Lower leg skin (tissue), 4 donors: ENCODE measurements at regions not wholly inside any gene's neighbourhood (a gene's known extent, or its start where the extent isn't known, plus 50 kb on each side); places are given as distances from the start of the nearest gene placed in this dataset.

Experiments used
- DNase-seq, 2 donors: peaks; one replicate each; pipeline ENCODE4 v3.0.0-alpha.2; 2019; ENCODE audit warnings: low spot score in 2 of 2
- H3K4me3 ChIP-seq: fragments of 200-600 bp; sonication (generic); 2 replicates; pipeline ENCODE4 v1.5.1; 2017; ENCODE audit warnings: mild to moderate bottlenecking, low read depth; ENCODE audit not compliant: poor library complexity, severe bottlenecking
- POLR2A ChIP-seq, 2 donors: fragments of 450-650 bp; IDR thresholded peaks; one replicate each; pipeline ENCODE4 v1.6.1; 2016 to 2017; ENCODE audit warnings: antibody characterized with exemption in 2 of 2, mild to moderate bottlenecking in 1 of 2, moderate library complexity in 1 of 2
- WGBS, 2 donors: methylation state at CpG; one replicate each; pipeline ENCODE4 v1.1.5; 2018; 5-methylcytosine and 5-hydroxymethylcytosine counted together
- intact Hi-C: fragments of 100-400 bp; cut with DNase I; formaldehyde crosslinking; loops from one replicate; pipeline ENCODE4 v1.15.0; 2023; ENCODE audit warnings: low total_unique reads
- TF ChIP-seq, protein P1 (sequence below), 3 donors: fragments of 450-650 bp; IDR thresholded peaks; one replicate each; pipeline ENCODE4 v1.5.1; 2016; ENCODE audit warnings: antibody characterized with exemption in 3 of 3, mild to moderate bottlenecking in 3 of 3, moderate library complexity in 2 of 3

DNA sequence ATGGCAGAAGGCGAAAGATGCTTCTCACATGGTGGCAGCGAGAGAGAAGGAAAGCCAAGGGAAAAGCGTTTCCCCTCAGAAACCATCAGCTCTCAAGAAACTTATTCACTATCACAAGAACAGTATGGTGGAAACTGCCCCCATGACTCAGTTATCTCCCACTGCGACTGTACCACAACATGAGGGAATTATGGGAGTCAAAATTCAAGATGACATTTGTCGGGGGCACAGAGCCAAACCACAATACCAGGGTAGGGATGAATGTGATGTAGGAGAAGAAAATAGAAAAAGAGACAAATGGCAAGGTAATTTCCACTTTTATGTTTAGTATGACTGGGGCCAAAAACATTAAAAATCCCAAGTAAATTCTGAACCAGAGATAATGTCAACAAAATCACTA is 216.8 kb downstream of the TRIM36 start:
- WGBS, 2 donors: 85 to 86% methylated on average over 5 of the region's 5 CpGs
- intact Hi-C loops: no loop called here
- no peak overlapping the region for H3K4me3 ChIP-seq
- TF ChIP-seq, protein P1, sequence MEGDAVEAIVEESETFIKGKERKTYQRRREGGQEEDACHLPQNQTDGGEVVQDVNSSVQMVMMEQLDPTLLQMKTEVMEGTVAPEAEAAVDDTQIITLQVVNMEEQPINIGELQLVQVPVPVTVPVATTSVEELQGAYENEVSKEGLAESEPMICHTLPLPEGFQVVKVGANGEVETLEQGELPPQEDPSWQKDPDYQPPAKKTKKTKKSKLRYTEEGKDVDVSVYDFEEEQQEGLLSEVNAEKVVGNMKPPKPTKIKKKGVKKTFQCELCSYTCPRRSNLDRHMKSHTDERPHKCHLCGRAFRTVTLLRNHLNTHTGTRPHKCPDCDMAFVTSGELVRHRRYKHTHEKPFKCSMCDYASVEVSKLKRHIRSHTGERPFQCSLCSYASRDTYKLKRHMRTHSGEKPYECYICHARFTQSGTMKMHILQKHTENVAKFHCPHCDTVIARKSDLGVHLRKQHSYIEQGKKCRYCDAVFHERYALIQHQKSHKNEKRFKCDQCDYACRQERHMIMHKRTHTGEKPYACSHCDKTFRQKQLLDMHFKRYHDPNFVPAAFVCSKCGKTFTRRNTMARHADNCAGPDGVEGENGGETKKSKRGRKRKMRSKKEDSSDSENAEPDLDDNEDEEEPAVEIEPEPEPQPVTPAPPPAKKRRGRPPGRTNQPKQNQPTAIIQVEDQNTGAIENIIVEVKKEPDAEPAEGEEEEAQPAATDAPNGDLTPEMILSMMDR (IDR thresholded peaks at IDR 0.05): no peak
- TF ChIP-seq POLR2A (IDR thresholded peaks at IDR 0.05): no peak
- no peak for DNase-seq

DNA sequence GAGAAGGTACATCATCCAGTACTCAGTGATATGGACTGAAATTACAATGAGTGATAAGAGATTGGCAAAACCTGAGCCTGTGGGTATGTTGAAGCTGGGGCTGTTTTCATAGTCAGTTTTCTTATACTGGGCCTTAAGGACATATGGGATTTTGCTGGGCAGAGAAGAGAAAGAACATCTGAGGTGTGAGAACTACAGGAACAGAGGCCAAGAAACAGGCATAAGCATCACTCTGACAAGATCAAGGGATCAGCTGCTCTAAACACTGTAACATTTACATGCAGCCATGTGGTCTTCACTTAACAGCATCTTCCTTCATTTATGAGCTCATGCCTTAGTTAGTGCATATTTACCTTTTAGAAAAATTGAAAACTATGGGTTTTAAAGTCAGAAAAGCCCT is 220.0 kb downstream of the TRIM36 start:
- intact Hi-C loops: no loop called here
- no peak for TF ChIP-seq POLR2A (IDR thresholded peaks at IDR 0.05)
- no peak overlapping the region for H3K4me3 ChIP-seq
- no peak for DNase-seq

DNA sequence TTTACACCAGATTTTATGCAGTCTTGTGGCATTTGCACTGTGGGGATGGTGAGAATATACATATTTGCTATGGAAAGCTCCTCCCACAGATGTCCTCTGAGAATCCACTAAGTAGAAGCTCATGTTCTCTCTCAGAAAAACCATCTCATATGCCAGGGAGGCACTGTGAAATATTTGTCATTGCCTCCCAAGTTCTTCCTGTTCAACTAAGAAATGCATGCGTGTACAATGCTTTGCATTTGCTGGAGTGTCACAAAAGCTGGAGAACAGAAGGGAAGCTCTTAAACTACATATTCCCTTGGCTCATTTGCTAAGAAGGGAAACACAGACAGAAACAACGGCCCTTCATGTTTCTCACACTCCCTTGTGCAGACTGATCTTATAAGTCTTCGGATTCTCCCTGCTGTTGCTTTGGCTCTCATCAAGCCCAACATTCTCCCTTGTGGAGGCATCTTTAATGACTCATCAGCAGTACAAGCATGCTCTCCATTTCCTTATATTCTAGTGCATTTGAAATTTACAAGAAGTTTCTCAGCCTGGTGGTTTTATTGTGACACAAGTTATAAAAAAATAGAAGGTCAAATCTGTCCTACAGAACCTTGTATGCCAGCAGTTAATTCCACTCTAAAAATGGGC is 220.6 kb downstream of the TRIM36 start:
- no peak for TF ChIP-seq POLR2A (IDR thresholded peaks at IDR 0.05)
- TF ChIP-seq, protein P1 (IDR thresholded peaks at IDR 0.05): no peak

DNA sequence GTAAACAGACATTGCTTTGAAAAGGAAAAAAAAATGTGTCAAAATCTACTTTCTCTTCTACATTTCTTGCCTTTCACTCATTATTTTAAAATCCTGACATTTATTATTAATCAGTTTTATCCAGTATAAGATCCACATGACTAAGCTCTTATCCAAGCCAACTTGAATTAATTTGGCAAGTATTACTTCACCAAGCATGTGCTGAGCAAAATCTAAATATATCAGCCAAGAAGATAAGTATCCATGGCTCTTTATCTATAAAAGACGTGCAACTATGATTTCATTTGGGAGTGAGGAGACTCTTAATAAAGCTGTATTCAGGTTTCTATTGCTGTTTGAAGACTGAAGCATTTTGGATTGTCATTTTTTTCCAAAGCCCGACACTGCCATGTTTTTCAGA is 221.3 kb downstream of the TRIM36 start:
- intact Hi-C loops: no loop called here
- 19 to 44% methylated on average over 2 of the region's 2 CpGs for WGBS, 2 donors
- TF ChIP-seq POLR2A (IDR thresholded peaks at IDR 0.05): no peak
- TF ChIP-seq, protein P1 (IDR thresholded peaks at IDR 0.05): no peak
- H3K4me3 ChIP-seq: no peak overlapping the region
- no peak for DNase-seq

More for the DNA sequence above, 220.6 kb downstream of the TRIM36 start:
- intact Hi-C loops: no loop called here
- 33 to 53% methylated on average over 3 of the region's 3 CpGs for WGBS, 2 donors
- no peak for DNase-seq
- H3K4me3 ChIP-seq: no peak overlapping the region

DNA sequence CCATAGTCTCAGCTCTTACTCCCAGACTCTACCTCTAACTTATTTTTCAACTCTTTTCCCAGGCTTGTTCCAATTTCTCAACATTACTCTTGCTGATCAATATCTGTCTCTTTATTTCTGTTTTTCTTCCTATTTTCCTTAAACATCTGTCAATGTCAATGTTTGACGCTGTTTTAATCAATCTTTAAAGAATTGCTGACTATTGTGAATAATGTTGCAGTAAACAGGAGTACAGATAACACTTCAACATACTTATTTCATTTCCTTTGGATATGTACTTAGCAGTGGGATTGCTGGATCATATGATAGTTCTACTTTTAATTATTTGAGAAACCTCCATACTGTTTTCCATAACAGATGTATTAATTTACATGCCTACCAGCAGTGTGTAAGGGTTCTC is 229.0 kb downstream of the TRIM36 start:
- H3K4me3 ChIP-seq: no peak overlapping the region
- WGBS, 2 donors: 89 to 91% methylated on average over 1 of the region's 1 CpG
- no peak for TF ChIP-seq POLR2A (IDR thresholded peaks at IDR 0.05)
- TF ChIP-seq, protein P1 (IDR thresholded peaks at IDR 0.05): no peak
- DNase-seq: no peak
- intact Hi-C loops: no loop called here

DNA sequence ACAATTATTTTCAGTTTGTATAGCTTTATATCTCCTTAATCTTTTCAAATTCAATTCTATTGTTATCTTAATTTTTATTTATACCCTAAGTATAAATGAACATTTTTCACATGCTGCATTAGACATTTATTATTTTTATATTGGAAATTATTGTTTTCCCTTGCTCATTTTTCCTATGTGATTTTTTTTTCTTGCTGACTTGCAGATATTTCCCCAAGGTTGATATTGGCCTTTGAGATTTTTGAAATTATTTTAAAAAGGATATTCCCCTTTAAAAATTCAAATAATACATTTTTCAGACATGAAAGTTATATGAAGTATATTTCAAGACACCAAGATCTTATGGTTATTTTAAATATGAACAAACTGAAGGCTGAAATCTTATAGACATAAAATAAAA is 234.2 kb downstream of the TRIM36 start:
- intact Hi-C loops: no loop called here
- TF ChIP-seq, protein P1 (IDR thresholded peaks at IDR 0.05): no peak
- TF ChIP-seq POLR2A (IDR thresholded peaks at IDR 0.05): no peak
- no peak overlapping the region for H3K4me3 ChIP-seq
- DNase-seq: no peak
